Coronary artery (tissue), 2 donors: ENCODE measurements at regions not wholly inside any gene's neighbourhood (a gene's known extent, or its start where the extent isn't known, plus 50 kb on each side); places are given as distances from the start of the nearest gene placed in this dataset.

Experiments used
- DNase-seq: peaks from one replicate; pipeline ENCODE4 v3.0.0-alpha.2; 2017; ENCODE audit warnings: low spot score
- H3K27ac ChIP-seq, 2 donors: fragments of 200-600 bp; sonication (generic); one replicate each; pipeline ENCODE4 v1.5.1; 2016 to 2019
- H3K4me3 ChIP-seq: fragments of 200-600 bp; sonication (generic); 2 replicates; pipeline ENCODE4 v1.5.1; 2016; ENCODE audit warnings: mild to moderate bottlenecking, moderate library complexity
- TF ChIP-seq, protein P1 (sequence below): fragments of 200-600 bp; sonication (generic); IDR thresholded peaks from one replicate; pipeline ENCODE4 v1.5.1; 2019; ENCODE audit warnings: antibody characterized with exemption

- Histone ChIP-seq H3K27ac (no peak overlapping the region), H3K4me3 (no peak overlapping the region)
- DNase-seq: no peak
- TF ChIP-seq, protein P1, sequence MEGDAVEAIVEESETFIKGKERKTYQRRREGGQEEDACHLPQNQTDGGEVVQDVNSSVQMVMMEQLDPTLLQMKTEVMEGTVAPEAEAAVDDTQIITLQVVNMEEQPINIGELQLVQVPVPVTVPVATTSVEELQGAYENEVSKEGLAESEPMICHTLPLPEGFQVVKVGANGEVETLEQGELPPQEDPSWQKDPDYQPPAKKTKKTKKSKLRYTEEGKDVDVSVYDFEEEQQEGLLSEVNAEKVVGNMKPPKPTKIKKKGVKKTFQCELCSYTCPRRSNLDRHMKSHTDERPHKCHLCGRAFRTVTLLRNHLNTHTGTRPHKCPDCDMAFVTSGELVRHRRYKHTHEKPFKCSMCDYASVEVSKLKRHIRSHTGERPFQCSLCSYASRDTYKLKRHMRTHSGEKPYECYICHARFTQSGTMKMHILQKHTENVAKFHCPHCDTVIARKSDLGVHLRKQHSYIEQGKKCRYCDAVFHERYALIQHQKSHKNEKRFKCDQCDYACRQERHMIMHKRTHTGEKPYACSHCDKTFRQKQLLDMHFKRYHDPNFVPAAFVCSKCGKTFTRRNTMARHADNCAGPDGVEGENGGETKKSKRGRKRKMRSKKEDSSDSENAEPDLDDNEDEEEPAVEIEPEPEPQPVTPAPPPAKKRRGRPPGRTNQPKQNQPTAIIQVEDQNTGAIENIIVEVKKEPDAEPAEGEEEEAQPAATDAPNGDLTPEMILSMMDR: no peak
Observed at GRCh38 chr12:30829876-30830275, 75.1 kb upstream of the CAPRIN2 start.

DNA sequence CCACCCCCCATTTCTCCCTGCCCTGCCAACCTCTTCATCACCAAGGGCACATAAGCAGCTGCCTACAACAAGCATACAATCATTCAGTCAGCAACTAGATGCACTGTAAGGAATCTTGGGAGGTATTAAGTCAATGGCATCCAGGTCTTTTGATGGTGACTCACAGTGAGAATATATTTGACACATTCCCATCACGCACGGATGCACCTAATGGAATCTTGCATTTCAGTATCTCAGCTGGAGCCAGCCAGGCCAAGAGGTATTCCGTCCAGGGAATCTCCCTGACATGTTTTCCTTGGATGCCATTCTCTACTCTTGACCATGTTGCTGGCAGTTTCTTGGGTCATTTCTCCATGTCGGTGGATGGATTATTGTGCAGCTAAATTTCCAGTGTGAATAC, 73.9 kb upstream of the CAPRIN2 start:
- Histone ChIP-seq H3K27ac (no peak overlapping the region), H3K4me3 (no peak overlapping the region)
- TF ChIP-seq, protein P1: no peak
- DNase-seq: no peak

DNA sequence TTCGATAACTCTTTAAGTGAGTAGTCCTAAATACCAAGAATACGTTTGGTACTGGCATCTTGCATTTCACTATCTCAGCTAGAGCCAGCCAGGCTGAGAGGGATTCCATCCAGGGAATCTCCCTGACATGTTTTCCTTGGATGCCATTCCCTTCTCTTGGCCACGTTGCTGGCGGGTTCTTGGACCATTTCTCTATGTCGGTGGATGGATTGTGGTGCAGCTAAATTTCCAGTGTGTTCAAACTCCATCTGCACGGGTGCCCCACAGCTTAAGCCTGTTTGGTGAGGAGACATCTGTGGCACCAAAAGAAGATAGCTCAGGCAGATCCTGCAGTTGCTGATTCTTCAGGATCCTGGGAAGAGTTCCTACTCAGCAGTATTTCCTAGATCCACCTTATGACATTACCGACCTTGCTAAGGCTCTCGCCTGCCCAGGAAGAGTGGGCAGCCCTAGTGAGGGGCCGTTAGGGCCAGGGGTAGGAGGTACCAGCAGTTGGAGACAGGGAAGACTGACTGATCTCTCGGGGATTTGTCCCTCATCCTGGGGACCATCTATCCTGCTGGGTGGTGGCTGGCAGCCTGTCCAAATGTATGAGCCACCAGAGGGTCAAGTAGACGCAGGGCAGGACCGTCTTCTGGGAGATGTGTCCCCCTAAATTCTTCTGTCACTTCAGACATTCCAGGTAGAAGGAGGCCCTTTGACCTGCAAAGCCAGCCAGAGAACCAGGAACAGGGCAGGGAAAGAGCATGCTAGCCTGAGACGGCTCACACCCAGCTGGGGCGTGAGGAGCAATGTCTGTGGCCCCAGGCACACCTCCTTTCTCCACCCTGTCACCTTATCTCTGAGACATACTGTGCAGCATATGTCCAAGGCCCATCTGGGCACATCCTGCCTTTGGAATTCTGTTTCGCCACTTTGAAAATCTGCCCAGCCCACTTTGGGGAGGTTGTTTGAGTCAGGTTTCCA, 72.6 kb upstream of the CAPRIN2 start:
- TF ChIP-seq, protein P1: no peak
- H3K4me3 ChIP-seq: no peak overlapping the region
- DNase-seq: peak; percentile 40
- H3K27ac ChIP-seq: no peak overlapping the region

DNA sequence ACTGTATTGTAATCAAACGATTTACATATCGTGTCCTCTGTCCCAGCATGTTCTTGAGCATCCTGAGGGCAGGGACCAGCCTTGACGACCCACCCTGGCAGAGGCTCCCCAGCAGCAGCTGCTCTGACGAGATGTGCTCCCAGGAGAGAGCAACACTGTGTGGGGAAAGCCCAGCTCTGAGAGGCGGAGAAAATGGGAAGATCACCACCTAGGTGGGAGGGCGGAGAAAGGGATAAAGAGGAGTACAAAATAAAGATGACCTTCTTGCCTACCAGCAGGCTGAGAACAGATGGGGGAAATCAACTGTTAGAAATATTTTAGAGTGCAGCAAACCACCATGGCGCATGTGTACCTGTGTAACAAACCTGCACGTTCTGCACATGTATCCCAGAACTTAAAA, 71.5 kb upstream of the CAPRIN2 start:
- DNase-seq: no peak
- TF ChIP-seq, protein P1: no peak
- Histone ChIP-seq H3K27ac (no peak overlapping the region), H3K4me3 (no peak overlapping the region)

DNA sequence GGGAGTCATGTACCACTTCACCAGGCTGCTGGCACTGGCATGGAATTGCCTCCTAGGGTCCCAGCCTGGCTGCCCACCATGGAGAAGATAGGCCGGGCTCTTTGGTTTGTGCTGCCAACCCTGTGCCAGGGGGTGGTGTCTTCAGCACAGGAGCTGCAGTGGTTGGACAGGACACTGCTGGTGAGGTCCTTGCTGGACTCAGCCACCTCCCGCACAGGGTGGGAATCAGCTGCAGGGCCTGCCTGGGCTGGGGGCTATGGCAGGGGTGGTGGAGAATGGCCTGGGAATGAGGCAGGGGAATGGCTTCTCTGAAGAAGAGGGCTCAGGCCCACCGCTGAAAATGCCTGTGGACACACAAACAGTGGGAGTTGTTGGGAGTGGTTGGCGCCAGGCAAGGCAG, 70.6 kb upstream of the CAPRIN2 start:
- DNase-seq: no peak
- TF ChIP-seq, protein P1: no peak
- Histone ChIP-seq H3K27ac (no peak overlapping the region), H3K4me3 (no peak overlapping the region)

DNA sequence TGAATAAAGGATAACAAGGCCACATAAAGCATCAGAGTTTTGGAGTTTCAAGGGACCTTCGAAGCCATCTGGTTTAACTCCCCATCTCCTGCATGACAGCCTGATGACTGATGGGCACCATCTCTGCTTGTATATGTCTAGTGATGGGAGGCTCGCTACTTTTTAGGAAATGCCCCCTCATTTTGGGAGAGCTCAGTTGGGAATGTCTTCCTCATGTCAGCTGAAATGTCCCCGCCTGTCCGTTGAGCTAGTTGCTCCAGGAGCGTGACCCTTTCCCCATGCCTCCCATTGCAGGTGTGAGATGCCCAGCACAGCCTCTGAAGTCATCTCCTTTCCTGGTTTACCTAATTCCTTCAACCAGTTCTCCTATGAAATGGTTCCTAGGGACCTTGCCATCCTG, 69.6 kb upstream of the CAPRIN2 start:
- DNase-seq: no peak
- Histone ChIP-seq H3K4me3 (no peak overlapping the region), H3K27ac (no peak overlapping the region)
- TF ChIP-seq, protein P1: no peak

DNA sequence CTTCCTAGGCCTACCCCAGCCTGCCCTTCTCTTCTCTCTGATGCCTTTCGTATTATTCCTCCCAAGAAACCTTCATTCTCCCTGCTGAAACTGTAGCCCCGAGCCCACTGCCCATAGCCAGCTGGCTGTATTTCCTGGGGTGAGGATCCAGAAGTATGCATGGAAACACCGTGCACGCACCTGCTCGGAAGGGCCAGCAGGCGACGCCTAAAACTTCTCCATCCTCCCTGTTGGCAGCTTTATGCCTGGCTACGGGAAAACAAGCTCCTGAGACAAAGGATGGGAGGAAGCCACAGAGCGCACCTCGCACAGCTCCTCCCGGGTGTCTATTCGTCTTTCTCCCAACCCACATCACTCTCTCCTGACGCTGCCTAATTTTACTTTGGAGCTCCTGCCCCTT, 69.0 kb upstream of the CAPRIN2 start:
- DNase-seq: no peak
- Histone ChIP-seq H3K4me3 (no peak overlapping the region), H3K27ac (no peak overlapping the region)
- TF ChIP-seq, protein P1: no peak
